Mucosa of rectum (tissue), 2 donors: ENCODE measurements at regions not wholly inside any gene's neighbourhood (a gene's known extent, or its start where the extent isn't known, plus 50 kb on each side); places are given as distances from the start of the nearest gene placed in this dataset.

Experiments used
- H3K27ac ChIP-seq, 2 donors: one replicate each; pipeline ENCODE4 v1.7.0; 2013; ENCODE audit warnings: inconsistent platforms in 2 of 2, low read depth in 2 of 2, low read length in 2 of 2
- H3K27me3 ChIP-seq, 2 donors: one replicate each; pipeline ENCODE4 v1.7.0; 2013; ENCODE audit warnings: low read length in 2 of 2; ENCODE audit not compliant: control insufficient read depth in 2 of 2, insufficient read depth in 2 of 2
- H3K36me3 ChIP-seq, 2 donors: one replicate each; pipeline ENCODE4 v1.7.0; 2013; ENCODE audit warnings: low read length in 2 of 2; ENCODE audit not compliant: control insufficient read depth in 2 of 2, insufficient read depth in 2 of 2
- H3K4me1 ChIP-seq, 2 donors: one replicate each; pipeline ENCODE4 v1.7.0; 2013; ENCODE audit warnings: low read length in 2 of 2, mild to moderate bottlenecking in 1 of 2; ENCODE audit not compliant: control insufficient read depth in 2 of 2, insufficient read depth in 2 of 2
- H3K4me3 ChIP-seq, 2 donors: one replicate each; pipeline ENCODE4 v1.7.0; 2013; ENCODE audit warnings: low read length in 2 of 2
- H3K9ac ChIP-seq, 2 donors: one replicate each; pipeline ENCODE4 v1.7.0; 2013; ENCODE audit warnings: low read length in 2 of 2, low read depth in 1 of 2, mild to moderate bottlenecking in 1 of 2
- H3K9me3 ChIP-seq, 2 donors: one replicate each; pipeline ENCODE4 v1.7.0; 2013; ENCODE audit warnings: low read length in 2 of 2; ENCODE audit not compliant: control insufficient read depth in 2 of 2
- donor health status: healthy.
- donor health status: Normal muscosa, but diverticular disease.

DNA sequence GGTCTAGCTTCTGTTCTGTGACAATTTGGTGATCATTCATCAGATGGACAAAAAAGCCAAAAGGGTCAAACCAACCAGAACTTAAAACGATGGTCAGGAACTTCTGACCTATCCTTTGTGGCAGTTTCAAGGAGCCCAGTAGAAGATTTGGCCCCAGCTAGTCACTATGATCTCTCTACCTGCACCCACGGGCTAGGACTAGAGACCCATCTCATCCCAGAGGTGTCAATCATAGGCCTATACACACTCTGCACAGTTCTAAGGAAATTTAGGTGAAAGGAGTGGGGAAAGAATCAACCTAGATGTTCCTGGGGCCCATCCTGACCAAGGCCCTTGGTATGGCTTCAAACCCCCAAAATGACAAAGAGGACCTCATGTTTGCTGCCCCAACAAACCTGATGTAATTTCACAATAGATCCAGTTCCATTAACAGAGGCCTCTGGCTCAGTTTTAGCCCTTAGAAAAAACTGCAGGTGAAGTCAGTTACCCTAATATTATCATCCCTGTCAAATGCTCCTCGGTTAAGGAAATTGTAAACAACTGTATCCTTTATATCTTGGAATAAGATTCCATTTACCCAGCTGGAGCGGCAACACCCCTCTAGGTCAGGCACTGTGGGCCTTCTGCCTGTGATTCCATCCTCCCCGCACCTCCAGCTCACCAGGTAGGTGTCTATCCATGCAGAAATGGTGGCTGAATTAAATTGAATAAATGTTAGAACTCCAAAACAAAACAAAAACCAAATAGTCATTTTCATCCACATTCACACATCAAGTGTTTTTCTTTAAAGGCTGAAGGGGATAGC is 138.7 kb downstream of the ENC1 start:
- Histone ChIP-seq H3K36me3 (no peaks in the 10 kb centered on the region), H3K27me3 (no peaks in the 10 kb centered on the region), H3K4me1 (peaks cover 5 to 7% of the 10 kb centered on the region in 2 donors), H3K4me3 (no peak overlapping the region), H3K27ac (no peak overlapping the region), H3K9me3 (no peaks in the 10 kb centered on the region), H3K9ac (no peak overlapping the region)

- Histone ChIP-seq H3K9ac (no peak overlapping the region), H3K36me3 (no peaks in the 10 kb centered on the region), H3K27ac (no peak overlapping the region), H3K9me3 (no peaks in the 10 kb centered on the region), H3K27me3 (no peaks in the 10 kb centered on the region), H3K4me3 (no peak overlapping the region), H3K4me1 (peaks cover 5 to 7% of the 10 kb centered on the region in 2 donors)
These were observed 140.2 kb downstream of the ENC1 start for GRCh38 chr5:74500110-74500917.

GRCh38 chr5:74499256-74500050 is 141.1 kb downstream of the ENC1 start:
- Histone ChIP-seq H3K36me3 (no peaks in the 10 kb centered on the region), H3K9ac (no peak overlapping the region), H3K9me3 (no peaks in the 10 kb centered on the region), H3K4me3 (no peak overlapping the region), H3K27me3 (no peaks in the 10 kb centered on the region), H3K27ac (no peak overlapping the region), H3K4me1 (peaks cover 5 to 7% of the 10 kb centered on the region in 2 donors)

GRCh38 chr5:74497706-74498105 is 142.8 kb downstream of the ENC1 start:
- Histone ChIP-seq H3K9me3 (no peaks in the 10 kb centered on the region), H3K4me1 (peaks cover 5 to 7% of the 10 kb centered on the region in 2 donors), H3K4me3 (no peak overlapping the region), H3K36me3 (no peaks in the 10 kb centered on the region), H3K27me3 (no peaks in the 10 kb centered on the region), H3K27ac (no peak overlapping the region), H3K9ac (no peak overlapping the region)

DNA sequence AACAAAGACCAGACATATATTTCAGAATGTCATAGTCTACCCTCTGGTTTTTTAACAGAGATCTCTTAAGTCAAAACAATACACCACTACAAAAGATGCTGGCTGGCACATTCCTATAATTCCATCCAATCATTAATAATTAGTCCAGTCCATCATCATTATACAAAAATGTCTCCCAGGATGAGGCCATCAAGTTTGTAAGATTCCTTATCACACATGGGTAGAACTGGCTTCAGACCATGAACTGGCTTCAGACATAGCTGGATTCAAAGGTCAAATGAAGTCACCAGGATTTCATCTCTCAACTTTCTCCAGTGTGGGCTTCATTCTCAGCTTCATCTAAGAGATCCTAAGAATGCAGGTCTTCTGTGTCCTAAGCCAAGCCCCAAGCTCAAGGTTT is 147.1 kb downstream of the ENC1 start:
- Histone ChIP-seq H3K9ac (no peak overlapping the region), H3K27ac (no peak overlapping the region), H3K4me3 (no peak overlapping the region), H3K9me3 (no peaks in the 10 kb centered on the region), H3K4me1 (no peaks in the 10 kb centered on the region), H3K36me3 (no peaks in the 10 kb centered on the region), H3K27me3 (no peaks in the 10 kb centered on the region)

DNA sequence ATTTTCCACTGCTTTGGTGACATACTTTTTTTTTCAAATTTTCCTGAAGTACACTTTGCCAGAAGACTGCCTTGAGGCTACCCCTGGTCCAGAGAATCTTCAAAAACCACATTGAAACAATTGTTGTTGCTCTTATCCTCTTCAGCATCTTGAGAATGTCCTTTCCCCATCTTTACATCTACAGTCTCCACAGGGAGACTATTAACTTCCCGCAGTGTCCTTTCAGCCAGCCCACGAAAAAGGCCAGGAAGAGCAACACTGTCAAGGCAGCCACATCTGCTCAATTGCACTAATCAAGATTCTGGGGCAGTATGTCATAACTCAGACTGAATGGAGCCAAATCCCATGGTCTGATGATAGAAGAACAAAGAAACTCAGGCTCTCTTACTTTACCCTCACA is 148.3 kb downstream of the ENC1 start:
- no peaks in the 10 kb centered on the region for H3K36me3 ChIP-seq
- no peaks in the 10 kb centered on the region for H3K9me3 ChIP-seq
- H3K27me3 ChIP-seq = no peaks in the 10 kb centered on the region
- H3K27ac ChIP-seq = no peak overlapping the region
- no peak overlapping the region for H3K4me3 ChIP-seq
- no peak overlapping the region for H3K9ac ChIP-seq
- H3K4me1 ChIP-seq = no peaks in the 10 kb centered on the region

DNA sequence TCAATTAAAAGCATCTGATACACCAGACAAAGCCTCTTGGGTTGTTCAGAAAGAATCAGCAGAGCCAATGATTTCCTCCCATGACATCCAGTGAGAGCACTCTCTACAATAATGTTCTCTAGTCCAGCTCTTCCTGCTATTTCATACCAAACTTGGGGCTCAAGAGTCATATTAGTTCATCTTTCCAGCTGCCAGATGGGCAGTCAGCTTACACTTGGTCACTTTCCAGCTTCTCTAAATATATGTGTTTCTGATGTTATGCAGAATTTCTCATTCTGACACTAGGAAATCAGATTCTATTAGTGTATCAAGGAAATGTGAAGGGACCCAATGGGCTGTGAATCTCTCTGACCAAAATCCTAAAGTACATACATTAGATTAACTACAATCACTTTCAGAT is 148.9 kb downstream of the ENC1 start:
- no peaks in the 10 kb centered on the region for H3K27me3 ChIP-seq
- H3K9ac ChIP-seq = no peak overlapping the region
- H3K4me1 ChIP-seq = no peaks in the 10 kb centered on the region
- H3K27ac ChIP-seq = no peak overlapping the region
- no peaks in the 10 kb centered on the region for H3K36me3 ChIP-seq
- H3K4me3 ChIP-seq = no peak overlapping the region
- H3K9me3 ChIP-seq = no peaks in the 10 kb centered on the region

DNA sequence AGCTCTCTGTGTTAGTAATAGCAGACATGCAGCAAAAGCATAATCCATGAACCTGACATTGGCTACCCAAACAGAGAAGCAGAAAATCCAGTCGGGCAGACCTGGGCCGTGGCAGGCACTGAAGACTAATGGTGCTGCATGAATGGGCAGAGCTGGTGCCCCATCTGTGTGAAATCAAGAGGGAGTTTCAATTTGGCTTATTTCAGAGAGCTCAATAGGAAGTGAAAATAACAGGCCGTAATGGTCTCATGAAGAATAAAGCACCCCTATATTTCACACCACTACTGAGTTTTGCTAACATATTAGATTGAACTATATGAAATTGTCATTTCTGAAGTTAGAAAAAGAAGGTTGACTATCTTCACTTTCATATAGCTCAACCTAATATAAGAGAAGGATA is 149.7 kb downstream of the ENC1 start:
- no peaks in the 10 kb centered on the region for H3K27me3 ChIP-seq
- no peak overlapping the region for H3K27ac ChIP-seq
- no peaks in the 10 kb centered on the region for H3K36me3 ChIP-seq
- no peaks in the 10 kb centered on the region for H3K9me3 ChIP-seq
- no peaks in the 10 kb centered on the region for H3K4me1 ChIP-seq
- H3K4me3 ChIP-seq = no peak overlapping the region
- no peak overlapping the region for H3K9ac ChIP-seq

GRCh38 chr5:74482990-74483389 is 157.5 kb downstream of the ENC1 start:
- Histone ChIP-seq H3K9ac (no peak overlapping the region), H3K27me3 (no peaks in the 10 kb centered on the region), H3K4me1 (no peaks in the 10 kb centered on the region), H3K36me3 (no peaks in the 10 kb centered on the region), H3K4me3 (no peak overlapping the region), H3K9me3 (no peaks in the 10 kb centered on the region), H3K27ac (no peak overlapping the region)

GRCh38 chr5:74482523-74482922 is 158.0 kb downstream of the ENC1 start:
- Histone ChIP-seq H3K27me3 (no peaks in the 10 kb centered on the region), H3K27ac (no peak overlapping the region), H3K4me3 (no peak overlapping the region), H3K36me3 (no peaks in the 10 kb centered on the region), H3K9ac (no peak overlapping the region), H3K4me1 (no peaks in the 10 kb centered on the region), H3K9me3 (no peaks in the 10 kb centered on the region)
